ENCODE measurements at regions not wholly inside any gene's neighbourhood (a gene's known extent, or its start where the extent isn't known, plus 50 kb on each side); places are given as distances from the start of the nearest gene placed in this dataset.

DNA sequence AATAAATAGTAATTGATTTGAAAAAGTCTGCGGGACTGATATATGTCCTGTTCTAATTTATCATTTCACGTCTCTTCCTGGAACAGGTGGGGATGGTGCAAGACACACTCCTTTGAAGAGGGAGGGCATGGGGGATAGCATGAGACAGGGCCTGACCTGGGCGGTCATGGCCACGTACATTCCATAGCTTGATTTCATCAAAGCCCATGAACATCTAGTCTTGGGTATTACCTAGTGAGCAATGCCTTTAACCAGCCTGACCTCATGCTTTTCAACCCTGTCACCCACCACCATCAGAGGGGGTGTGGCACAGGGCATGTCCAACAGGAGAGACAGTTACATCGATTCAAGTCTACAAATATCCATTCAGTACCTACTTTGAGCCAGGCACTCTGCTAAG is 52.3 kb upstream of the HOPX start:
- H3K27ac ChIP-seq (ENCODE audit: poor library complexity, severe bottlenecking), result no peak overlapping the region
- peak; percentile 36; the same call in 1 of the 3 replicates for ATAC-seq (ENCODE audit: low read depth)
- H3K27me3 ChIP-seq (ENCODE audit: insufficient read depth, poor library complexity, severe bottlenecking), result no peaks in the 10 kb centered on the region

GRCh38 chr4:56732301-56732700 is 51.2 kb upstream of the HOPX start:
- H3K27ac ChIP-seq (ENCODE audit: poor library complexity, severe bottlenecking), result no peak overlapping the region

More for the DNA sequence above, 52.3 kb upstream of the HOPX start:
- Histone ChIP-seq H3K4me1 (ENCODE audit: insufficient read depth, poor library complexity, severe bottlenecking) (peaks cover 11% of the 10 kb centered on the region), H3K4me3 (ENCODE audit: severe bottlenecking) (no peak overlapping the region), H3K9me3 (ENCODE audit: severe bottlenecking) (peaks cover 2% of the 10 kb centered on the region), H3K36me3 (ENCODE audit: low read depth) (no peaks in the 10 kb centered on the region)
- DNase-seq (ENCODE audit: low spot score), result no peak
- TF ChIP-seq, protein P1, sequence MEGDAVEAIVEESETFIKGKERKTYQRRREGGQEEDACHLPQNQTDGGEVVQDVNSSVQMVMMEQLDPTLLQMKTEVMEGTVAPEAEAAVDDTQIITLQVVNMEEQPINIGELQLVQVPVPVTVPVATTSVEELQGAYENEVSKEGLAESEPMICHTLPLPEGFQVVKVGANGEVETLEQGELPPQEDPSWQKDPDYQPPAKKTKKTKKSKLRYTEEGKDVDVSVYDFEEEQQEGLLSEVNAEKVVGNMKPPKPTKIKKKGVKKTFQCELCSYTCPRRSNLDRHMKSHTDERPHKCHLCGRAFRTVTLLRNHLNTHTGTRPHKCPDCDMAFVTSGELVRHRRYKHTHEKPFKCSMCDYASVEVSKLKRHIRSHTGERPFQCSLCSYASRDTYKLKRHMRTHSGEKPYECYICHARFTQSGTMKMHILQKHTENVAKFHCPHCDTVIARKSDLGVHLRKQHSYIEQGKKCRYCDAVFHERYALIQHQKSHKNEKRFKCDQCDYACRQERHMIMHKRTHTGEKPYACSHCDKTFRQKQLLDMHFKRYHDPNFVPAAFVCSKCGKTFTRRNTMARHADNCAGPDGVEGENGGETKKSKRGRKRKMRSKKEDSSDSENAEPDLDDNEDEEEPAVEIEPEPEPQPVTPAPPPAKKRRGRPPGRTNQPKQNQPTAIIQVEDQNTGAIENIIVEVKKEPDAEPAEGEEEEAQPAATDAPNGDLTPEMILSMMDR (IDR thresholded peaks at IDR 0.05; ENCODE audit: poor library complexity, severe bottlenecking), result no peak

GRCh38 chr4:56731857-56732256 is 50.8 kb upstream of the HOPX start:
- no peak overlapping the region for H3K4me3 ChIP-seq (ENCODE audit: severe bottlenecking)
- H3K27me3 ChIP-seq (ENCODE audit: insufficient read depth, poor library complexity, severe bottlenecking), result no peaks in the 10 kb centered on the region
- no peaks in the 10 kb centered on the region for H3K36me3 ChIP-seq (ENCODE audit: low read depth)
- no peak for DNase-seq (ENCODE audit: low spot score)
- H3K4me1 ChIP-seq (ENCODE audit: insufficient read depth, poor library complexity, severe bottlenecking), result peaks cover 6% of the 10 kb centered on the region
- ATAC-seq (ENCODE audit: low read depth), result no peak
- TF ChIP-seq, protein P1 (IDR thresholded peaks at IDR 0.05; ENCODE audit: poor library complexity, severe bottlenecking), result no peak
- no peak overlapping the region for H3K27ac ChIP-seq (ENCODE audit: poor library complexity, severe bottlenecking)
- no peaks in the 10 kb centered on the region for H3K9me3 ChIP-seq (ENCODE audit: severe bottlenecking)

More at GRCh38 chr4:56732301-56732700, 51.2 kb upstream of the HOPX start:
- no peak overlapping the region for H3K4me3 ChIP-seq (ENCODE audit: severe bottlenecking)
- ATAC-seq (ENCODE audit: low read depth), result no peak
- no peak for DNase-seq (ENCODE audit: low spot score)
- H3K9me3 ChIP-seq (ENCODE audit: severe bottlenecking), result peaks cover 2% of the 10 kb centered on the region
- no peaks in the 10 kb centered on the region for H3K27me3 ChIP-seq (ENCODE audit: insufficient read depth, poor library complexity, severe bottlenecking)
- TF ChIP-seq, protein P1 (IDR thresholded peaks at IDR 0.05; ENCODE audit: poor library complexity, severe bottlenecking), result no peak
- no peaks in the 10 kb centered on the region for H3K36me3 ChIP-seq (ENCODE audit: low read depth)
- peaks cover 6% of the 10 kb centered on the region for H3K4me1 ChIP-seq (ENCODE audit: insufficient read depth, poor library complexity, severe bottlenecking)
